CD4-positive, alpha-beta T cell treated with Interleukin-17A for 4 hours (primary cell): ENCODE measurements at regions not wholly inside any gene's neighbourhood (a gene's known extent, or its start where the extent isn't known, plus 50 kb on each side); places are given as distances from the start of the nearest gene placed in this dataset.
"Not testable (repeated sequence)": the region's sequence is repeated elsewhere in the genome, so short reads cannot be mapped to it uniquely, and the experiment has no call there.

Experiments used
- DNase-seq: peaks from one replicate; pipeline ENCODE4 v3.0.0-alpha.2; 2020; ENCODE audit warnings: mixed read lengths

DNA sequence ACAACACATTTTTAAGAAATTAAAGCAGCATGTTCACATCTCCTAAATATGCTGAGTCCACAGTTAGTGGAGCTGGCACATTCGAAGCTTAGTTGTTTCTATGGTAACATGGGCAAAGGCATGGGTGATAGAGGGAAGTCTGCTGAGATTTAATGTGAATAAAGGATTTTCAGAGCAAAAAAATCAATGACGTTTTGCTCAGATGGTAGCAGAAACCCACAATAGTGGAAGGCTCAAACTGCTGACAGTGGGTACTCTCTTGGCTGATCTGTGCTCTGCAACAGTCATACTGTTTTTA, 795.1 kb upstream of the ARPP21 start:
- DNase-seq = no peak

DNA sequence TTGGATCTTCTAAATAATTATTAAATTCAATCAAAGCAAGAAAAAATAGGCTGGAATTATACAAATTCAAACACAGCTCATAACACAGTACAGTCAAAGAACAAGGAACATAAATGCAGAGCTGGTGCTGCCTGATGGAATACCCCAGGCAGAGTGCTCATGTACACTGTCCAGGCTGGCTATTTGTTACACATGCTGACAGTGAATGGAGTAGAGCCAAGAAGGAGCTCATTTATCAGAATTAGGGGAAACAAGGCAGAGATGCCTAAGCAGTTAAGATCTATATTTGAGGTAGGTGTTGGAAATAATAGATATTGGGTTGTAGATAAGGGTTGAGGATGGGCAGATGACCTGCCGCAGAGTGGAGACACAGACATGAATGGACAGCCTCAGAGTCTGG, 788.2 kb upstream of the ARPP21 start:
- no peak for DNase-seq

DNA sequence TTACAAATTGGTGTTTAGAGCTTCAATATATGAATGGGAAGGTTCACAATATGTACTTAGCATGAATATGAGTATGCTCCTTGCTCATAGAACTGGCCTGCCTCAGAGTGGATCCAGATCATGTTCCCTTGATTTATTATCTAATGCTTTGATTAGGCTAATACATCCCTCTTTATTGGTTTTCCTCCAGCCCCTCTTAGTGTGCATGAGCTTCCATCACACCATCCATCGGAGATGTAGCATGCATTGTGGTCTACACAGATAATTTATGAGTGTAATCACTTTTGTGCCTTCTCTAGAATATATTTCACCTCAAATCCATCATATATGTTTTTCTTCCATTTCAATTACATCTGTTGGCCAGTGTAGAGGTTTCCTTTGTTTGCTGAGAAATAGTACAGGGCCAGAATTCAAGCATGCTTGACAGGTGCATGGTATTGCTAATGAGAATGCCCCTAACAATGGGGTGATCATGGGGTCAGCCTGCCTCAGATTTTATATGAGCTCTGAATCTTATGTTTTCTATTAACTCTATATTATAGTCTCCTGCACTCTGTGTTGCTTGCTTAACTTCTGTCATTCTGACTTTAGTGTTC, 786.4 kb upstream of the ARPP21 start:
- DNase-seq = no peak

DNA sequence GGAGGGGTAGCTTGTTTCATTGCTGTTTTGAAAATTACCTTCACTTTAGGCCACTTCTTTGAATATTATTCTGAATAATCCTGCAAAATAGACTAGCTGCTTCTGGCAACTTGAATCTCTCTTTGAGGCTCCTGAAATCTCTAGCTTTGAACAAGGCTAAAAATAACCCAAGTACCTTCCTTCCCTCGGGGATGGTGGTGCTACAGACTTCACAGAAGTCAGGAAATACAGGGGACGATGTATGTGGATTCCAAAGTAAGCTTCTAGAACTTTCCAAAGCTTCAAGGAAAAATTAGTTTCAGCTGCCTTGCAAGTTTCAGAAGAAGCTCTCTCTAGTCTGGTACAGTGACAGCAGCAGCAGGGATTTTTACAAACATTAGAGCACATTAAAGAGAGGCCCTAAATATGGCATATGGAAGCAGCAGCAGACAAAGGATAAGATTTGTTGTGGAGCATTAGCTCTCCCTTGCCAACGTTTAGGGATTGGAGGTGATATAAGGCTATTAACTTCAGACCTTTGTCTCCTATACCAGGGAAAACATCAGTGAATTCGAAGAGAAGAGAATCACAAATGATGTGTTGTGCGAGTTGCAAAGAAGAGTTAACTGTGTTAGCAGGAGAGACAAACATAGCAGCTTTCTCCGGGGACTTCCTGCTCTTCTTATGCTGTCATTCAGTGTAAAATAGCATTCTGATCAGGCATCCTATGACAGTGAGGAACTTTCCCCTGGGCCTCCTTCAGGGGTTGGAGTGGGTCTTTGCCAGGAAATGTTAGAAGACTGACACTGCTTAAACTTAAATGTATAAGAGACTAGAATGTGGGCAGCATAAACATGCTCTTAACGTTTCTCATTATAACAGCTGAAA, 783.0 kb upstream of the ARPP21 start:
- DNase-seq = no peak

GRCh38 chr3:34858067-34858660, 781.2 kb upstream of the ARPP21 start:
- no peak for DNase-seq

GRCh38 chr3:34859746-34860145, 779.6 kb upstream of the ARPP21 start:
- DNase-seq = no peak

DNA sequence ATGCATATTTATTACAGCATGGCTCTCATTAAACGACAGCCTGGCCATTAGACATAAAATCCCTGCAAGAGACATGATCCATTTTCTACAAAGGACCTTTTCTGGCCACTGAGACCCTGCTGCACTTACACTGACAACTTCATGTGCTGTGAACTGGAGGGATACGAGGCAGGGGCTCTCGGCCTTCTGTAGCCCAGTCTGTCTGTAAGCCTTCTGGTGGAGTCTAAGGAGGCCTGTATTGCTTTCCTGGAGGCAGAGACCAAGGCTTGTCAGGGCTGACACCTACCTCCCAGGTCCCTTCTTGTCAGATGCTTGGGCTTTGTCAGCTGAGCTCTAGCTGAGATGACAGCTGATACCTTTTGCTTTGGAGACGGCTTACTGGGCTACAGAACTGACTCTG, 776.9 kb upstream of the ARPP21 start:
- DNase-seq = no peak

DNA sequence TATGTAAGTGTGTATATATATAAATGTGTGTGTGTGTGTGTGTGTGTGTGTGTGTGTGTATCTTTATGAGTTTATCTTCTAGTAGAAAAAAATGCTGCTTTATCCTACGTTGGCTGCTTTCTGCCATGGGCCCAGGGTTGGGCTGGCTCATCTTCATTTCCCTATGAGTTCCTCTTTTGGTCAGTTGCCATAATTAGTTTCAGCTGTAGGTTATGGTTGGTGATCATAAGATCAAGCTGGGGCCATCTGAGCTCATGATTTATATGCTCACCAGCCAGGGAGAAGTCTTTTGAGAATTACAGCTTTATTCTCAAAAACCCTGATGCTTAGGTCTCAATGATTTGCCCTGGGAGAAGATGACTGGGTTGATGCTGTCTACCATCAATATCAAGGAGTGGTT, 775.8 kb upstream of the ARPP21 start:
- no peak for DNase-seq

DNA sequence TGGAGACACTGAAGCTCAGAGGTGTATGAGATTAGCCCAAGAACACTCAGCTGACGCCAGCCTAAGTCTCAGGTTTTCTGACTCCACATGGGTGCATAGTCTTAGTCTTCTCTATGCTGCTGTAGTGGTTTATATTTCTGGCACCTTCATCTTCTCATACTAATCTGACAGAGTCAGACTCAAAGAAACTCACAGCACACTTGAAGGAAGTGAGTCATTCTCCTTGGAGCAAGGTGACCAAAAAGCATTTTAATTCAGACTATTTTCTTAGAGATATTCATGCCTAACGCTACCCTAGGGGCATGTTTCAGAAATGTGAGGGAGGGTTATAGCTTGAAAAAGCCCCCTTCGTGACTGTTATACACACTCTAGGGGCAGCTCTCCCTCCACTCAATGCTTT, 775.3 kb upstream of the ARPP21 start:
- no peak for DNase-seq

GRCh38 chr3:34865346-34865745, 774.0 kb upstream of the ARPP21 start:
- no peak for DNase-seq

- no peak for DNase-seq
Measured at GRCh38 chr3:34868935-34869334, 770.4 kb upstream of the ARPP21 start.

DNA sequence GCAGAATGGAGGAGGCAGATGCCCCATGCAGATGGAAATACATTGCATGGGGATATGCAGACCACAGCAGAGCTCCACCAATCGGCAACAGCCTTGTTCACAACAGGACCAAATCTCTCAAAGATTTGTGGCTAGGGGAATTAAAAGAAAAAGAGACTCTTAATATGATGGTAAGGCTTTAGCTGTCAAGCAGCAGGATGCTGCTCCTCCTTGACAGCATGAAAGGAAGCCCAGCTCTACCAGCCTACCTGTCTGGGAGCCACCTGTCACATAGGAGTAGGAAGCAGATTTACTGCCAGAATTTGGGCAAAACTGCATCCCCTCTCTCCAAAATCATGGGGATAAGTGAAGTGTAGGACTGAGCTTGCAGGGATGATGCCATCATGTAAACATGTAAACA, 769.6 kb upstream of the ARPP21 start:
- DNase-seq = no peak

DNA sequence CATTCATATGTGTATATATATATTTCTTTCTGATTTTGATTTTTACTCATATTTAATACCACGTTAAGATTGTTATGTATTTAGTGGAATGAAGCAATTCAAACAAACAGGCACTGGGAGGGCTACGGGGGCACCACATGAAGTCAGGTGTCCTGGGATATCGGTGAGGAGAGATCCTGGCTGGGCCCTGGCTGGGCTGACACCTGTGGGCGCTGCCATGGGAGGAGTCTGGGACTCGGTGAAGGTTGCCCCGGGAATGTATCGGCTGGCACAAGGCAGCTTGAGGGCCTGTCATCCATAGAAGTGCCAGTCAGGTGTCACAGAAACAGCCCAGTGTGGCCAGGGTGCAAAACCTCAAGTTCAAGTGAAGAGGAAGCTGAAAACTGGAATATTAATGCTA, 766.9 kb upstream of the ARPP21 start:
- DNase-seq = no peak

DNA sequence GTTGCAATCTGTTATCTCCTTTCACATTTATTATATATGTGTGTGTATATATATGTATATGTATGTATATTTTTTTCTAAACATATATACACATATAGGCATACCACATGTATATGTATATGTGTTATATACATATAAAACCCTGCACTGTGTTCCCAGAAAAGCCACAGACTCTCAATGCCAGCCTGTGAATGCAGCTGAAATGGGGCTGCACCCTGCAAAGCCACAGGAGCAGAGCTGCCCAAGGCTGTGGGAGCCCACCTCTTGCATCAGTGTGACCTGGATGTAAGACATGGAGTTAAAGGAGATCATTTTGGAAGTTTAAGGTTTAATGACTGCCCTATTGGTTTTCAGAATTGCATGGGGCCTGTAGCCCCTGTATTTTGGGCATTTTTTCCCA, 762.3 kb upstream of the ARPP21 start:
- no peak for DNase-seq

DNA sequence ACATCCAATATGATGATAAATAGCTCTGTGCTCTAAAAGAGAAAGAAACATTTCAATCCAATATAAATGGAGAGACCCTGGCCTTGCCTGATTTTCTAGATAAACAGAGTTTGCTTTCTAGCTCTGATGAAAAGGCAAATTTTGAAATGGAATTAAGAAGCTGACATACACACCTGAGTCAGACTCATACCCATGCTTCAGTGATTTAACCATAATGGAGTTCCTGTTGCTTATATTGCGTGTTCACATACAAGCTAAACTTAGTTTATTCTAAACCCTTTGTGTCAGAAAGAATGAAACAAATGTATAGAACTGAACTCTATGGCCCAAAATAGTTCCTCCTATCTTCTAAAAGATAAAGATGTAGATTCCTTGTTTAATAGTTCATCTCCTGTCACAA, 760.8 kb upstream of the ARPP21 start:
- no peak for DNase-seq

- no peak for DNase-seq
Measured at GRCh38 chr3:34881026-34881425, 758.3 kb upstream of the ARPP21 start.

DNA sequence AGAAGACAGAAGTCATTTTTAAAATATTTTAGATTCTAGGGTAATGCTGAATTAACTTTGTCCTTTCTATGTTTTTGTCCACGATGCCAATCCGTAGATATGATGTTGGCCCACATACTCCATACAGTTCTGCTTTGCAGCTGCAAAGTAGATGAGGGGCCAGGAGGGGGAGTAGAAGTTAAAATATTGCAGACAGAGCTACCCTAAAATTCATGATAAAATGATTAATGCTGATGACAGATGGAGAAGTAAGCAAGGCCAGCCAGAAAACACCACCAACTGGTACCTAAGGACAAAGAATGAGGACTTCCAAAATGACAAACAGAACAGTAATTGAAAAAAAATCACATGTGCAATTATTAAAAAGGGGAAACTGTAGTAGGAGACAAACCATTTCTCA, 756.6 kb upstream of the ARPP21 start:
- DNase-seq = no peak

- DNase-seq = no peak
Measured at GRCh38 chr3:34884007-34884406, 755.3 kb upstream of the ARPP21 start.

DNA sequence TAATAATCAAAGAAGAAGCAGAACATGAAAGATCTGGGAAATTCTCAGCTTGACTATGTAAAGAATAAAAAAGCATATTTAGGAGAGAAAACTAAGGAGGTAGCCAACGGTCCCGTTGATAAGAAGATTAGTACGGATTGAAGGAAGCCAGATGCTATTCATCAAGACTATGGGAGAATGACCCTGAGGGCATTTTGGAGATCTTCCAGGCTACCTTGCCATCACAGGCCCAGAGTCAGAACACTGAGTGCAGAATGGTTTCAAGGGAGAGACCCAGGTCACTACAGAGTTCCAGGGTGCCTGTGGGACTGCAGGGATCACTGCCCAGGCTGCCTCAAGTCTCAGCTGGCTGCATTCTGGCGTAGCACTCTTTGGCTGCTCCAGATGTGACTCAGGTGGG, 752.9 kb upstream of the ARPP21 start:
- no peak for DNase-seq

DNA sequence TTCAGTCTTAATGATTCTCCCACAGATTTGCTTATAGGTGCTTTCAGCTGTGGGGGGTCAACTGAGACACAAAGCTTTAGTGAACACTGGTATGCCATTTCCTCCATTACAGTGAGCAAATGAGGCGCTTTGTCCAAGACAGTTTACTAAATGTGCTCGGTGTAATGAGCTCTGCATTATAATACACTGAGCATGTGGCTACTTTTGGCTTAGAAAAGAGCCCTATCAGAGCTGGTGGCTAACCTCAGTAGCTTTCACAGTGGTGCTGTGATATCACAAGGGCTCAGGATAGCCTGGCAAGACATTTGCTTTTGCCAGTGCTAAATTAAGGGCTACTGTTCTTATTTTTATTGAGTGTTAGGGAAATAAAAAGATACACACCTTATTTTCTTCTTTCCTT, 749.7 kb upstream of the ARPP21 start:
- no peak for DNase-seq

DNA sequence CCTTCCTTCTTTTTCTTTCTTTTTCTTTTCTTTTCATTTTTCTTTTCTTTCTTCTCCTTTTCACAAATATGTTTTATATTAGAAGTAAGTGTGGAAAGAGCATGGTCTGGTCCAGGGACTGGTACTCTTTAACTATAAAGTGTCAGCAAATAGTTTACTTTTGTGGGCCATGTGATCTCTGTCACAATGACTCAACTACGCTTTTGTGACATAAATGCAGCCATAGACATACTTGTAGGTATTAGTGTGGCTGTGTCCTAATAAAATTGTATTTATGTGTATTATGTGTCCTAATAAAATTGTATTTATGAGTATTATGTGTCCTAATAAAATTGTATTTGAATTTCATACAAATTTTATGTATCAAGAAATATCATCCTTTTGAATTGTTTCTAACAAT, 749.1 kb upstream of the ARPP21 start:
- DNase-seq = no peak

GRCh38 chr3:34891941-34892340, 747.4 kb upstream of the ARPP21 start:
- no peak for DNase-seq

DNA sequence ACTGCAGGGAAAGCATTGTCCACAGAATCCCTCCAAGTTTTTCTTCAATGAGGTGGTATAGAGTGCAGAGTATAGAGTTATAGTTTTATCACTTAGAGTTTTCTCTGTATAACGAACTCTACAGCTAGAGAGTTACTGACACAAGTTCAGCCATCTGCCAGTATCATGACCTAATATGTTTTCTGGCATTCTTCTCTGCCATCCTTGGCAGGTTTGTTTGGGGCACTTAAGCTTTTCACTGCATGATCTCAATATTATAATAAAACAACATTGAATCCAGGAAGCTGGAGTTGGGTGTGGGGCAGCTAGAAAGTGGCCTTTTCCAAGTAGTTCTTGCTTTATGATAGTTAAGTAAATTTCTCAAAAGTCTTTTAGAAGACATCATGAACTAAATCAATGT, 743.5 kb upstream of the ARPP21 start:
- DNase-seq = no peak

DNA sequence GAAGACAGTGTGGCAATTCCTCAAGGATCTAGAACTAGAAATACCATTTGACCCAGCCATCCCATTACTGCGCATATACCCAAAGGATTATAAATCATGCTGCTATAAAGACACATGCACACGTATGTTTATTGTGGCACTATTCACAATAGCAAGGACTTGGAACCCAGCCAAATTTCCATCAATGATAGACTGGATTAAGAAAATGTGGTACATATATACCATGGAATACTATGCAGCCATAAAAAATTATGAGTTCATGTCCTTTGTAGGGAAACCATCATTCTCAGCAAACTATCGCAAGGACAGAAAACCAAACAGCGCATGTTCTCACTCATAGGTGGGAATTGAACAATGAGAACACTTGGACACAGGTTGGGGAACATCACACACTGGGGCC, 729.6 kb upstream of the ARPP21 start:
- not testable (repeated sequence) for DNase-seq

DNA sequence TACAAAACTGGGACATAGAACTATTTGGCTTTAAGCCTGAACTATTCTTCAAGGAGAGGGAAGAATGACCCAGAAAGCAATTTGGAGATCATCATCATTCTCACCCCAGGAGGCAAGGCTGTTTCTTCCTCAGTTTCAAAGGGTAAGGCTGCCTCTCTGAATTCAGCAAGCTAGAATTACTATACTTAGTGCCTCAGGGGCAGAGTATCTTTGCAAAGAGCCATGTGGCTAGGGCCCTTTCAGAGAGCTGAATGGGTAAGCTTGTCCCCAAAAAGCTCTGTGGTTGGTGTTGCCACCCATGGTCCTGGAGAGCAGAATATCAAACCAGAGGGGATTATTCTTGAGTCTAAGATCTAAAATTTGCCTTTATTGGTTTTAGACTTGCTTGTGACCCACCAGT, 720.3 kb upstream of the ARPP21 start:
- DNase-seq = no peak
